GM19351 (cell line): ENCODE measurements at regions not wholly inside any gene's neighbourhood (a gene's known extent, or its start where the extent isn't known, plus 50 kb on each side); places are given as distances from the start of the nearest gene placed in this dataset.

Experiments
- ATAC-seq: cut with Tn5 transposase; IDR thresholded peaks from one replicate; pipeline ENCODE4 v1.9.1; 2021; ENCODE audit warnings: mild to moderate bottlenecking, moderate library complexity; ENCODE audit not compliant: unreplicated experiment

GRCh38 chr12:125412506-125412905, 347.3 kb downstream of the AACS start:
- ATAC-seq, result no peak

GRCh38 chr12:125417446-125417845, 352.2 kb downstream of the AACS start:
- ATAC-seq, result no peak

- ATAC-seq, result peak; percentile 88
These were observed 353.8 kb downstream of the AACS start for GRCh38 chr12:125418902-125419564.

GRCh38 chr12:125424909-125425308, 359.7 kb downstream of the AACS start:
- no peak for ATAC-seq

- no peak for ATAC-seq
These were observed 366.3 kb downstream of the AACS start for GRCh38 chr12:125431516-125431915.

- ATAC-seq, result no peak
These were observed 368.9 kb downstream of the AACS start for GRCh38 chr12:125434131-125434530.

GRCh38 chr12:125434936-125435443, 369.8 kb downstream of the AACS start:
- peak; percentile 83 for ATAC-seq

- no peak for ATAC-seq
These were observed 370.6 kb downstream of the AACS start for GRCh38 chr12:125435871-125436270.

- no peak for ATAC-seq
These were observed 371.5 kb downstream of the AACS start for GRCh38 chr12:125436686-125437085.

GRCh38 chr12:125440399-125440798, 375.2 kb downstream of the AACS start:
- ATAC-seq, result no peak

- ATAC-seq, result no peak
These were observed 378.1 kb downstream of the AACS start for GRCh38 chr12:125443341-125443740.

- ATAC-seq, result no peak
These were observed 386.2 kb downstream of the AACS start for GRCh38 chr12:125451408-125451807.

- ATAC-seq, result no peak
These were observed 388.5 kb downstream of the AACS start for GRCh38 chr12:125453751-125454150.

- ATAC-seq, result no peak
These were observed 389.1 kb downstream of the AACS start for GRCh38 chr12:125454291-125454690.

- ATAC-seq, result no peak
These were observed 389.7 kb downstream of the AACS start for GRCh38 chr12:125454786-125455480.

- ATAC-seq, result no peak
These were observed 390.3 kb downstream of the AACS start for GRCh38 chr12:125455556-125455955.

- ATAC-seq, result no peak
These were observed 393.5 kb downstream of the AACS start for GRCh38 chr12:125458552-125459268.

GRCh38 chr12:125461831-125462230, 396.6 kb downstream of the AACS start:
- ATAC-seq, result no peak

- ATAC-seq, result no peak
These were observed 398.2 kb downstream of the AACS start for GRCh38 chr12:125463386-125463785.

GRCh38 chr12:125467363-125467762, 402.1 kb downstream of the AACS start:
- no peak for ATAC-seq

- ATAC-seq, result no peak
These were observed 404.4 kb downstream of the AACS start for GRCh38 chr12:125469683-125470082.
